ENCODE measurements at regions not wholly inside any gene's neighbourhood (a gene's known extent, or its start where the extent isn't known, plus 50 kb on each side); places are given as distances from the start of the nearest gene placed in this dataset.
"Not testable (repeated sequence)": the region's sequence is repeated elsewhere in the genome, so short reads cannot be mapped to it uniquely, and the experiment has no call there.

DNA sequence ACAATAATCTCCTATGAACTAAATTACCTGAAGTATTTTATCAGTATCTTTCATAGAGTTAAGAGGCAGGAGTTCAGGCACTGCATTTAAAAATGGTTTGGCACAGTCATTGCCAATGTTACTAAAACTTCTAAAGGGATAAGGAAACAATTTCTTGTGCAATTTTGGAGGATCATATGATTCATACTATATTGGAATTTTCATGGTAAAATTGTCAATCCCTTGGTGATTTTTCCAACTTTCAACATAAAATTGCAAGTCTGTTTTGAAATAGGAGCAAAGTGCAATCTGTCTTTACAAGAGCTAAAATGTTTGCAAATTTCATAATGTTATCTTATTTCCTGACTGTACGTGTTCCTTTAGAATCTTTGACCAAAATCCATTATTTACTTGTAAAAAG, 211.1 kb downstream of the DMRTA1 start:
- DNase-seq (ENCODE audit: low spot score): no peak
- H3K36me3 Mint-ChIP-seq (ENCODE audit: low read depth): peaks cover 3% of the 10 kb centered on the region
- no peaks in the 10 kb centered on the region for H3K9me3 Mint-ChIP-seq (ENCODE audit: low read depth)
- H3K4me3 Mint-ChIP-seq (ENCODE audit: unreplicated experiment): no peak overlapping the region
- peaks cover 6% of the 10 kb centered on the region for H3K4me1 Mint-ChIP-seq (ENCODE audit: low read depth)
- no peak for TF ChIP-seq CTCF (IDR thresholded peaks at IDR 0.05)
- peaks cover 3% of the 10 kb centered on the region for H3K27me3 Mint-ChIP-seq (ENCODE audit: low read depth)
- no peak overlapping the region for H3K27ac Mint-ChIP-seq (ENCODE audit: unreplicated experiment)

GRCh38 chr9:22658484-22658883, 211.9 kb downstream of the DMRTA1 start:
- H3K4me1 Mint-ChIP-seq (ENCODE audit: low read depth); H3K36me3 Mint-ChIP-seq (ENCODE audit: low read depth); H3K4me3 Mint-ChIP-seq (ENCODE audit: unreplicated experiment); H3K27me3 Mint-ChIP-seq (ENCODE audit: low read depth); H3K27ac Mint-ChIP-seq (ENCODE audit: unreplicated experiment); H3K9me3 Mint-ChIP-seq (ENCODE audit: low read depth); DNase-seq (ENCODE audit: low spot score): not testable (repeated sequence)

DNA sequence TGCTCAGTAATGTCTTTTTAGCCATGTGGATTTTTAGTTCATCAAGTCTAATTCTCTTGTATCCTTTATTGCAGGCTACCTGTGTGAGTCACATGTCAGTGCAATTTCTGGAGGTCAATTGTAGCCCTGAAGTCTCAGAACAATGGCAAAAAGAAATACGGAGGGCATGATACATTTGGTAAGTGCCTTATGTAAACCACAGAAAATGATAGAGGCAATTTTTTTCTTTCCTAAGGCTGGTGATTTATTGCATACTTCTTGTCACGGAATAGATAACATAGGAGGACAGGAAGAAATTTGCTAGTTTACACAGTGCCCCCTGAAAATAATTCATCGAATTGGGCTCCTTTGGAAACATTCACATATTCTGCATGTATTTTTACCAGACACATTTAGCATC, 235.9 kb downstream of the DMRTA1 start:
- peaks cover 14% of the 10 kb centered on the region for H3K4me1 Mint-ChIP-seq (ENCODE audit: low read depth)
- no peak overlapping the region for H3K4me3 Mint-ChIP-seq (ENCODE audit: unreplicated experiment)
- no peaks in the 10 kb centered on the region for H3K27me3 Mint-ChIP-seq (ENCODE audit: low read depth)
- peaks cover 5% of the 10 kb centered on the region for H3K36me3 Mint-ChIP-seq (ENCODE audit: low read depth)
- no peak for DNase-seq (ENCODE audit: low spot score)
- TF ChIP-seq CTCF (IDR thresholded peaks at IDR 0.05): no peak
- no peaks in the 10 kb centered on the region for H3K9me3 Mint-ChIP-seq (ENCODE audit: low read depth)
- H3K27ac Mint-ChIP-seq (ENCODE audit: unreplicated experiment): no peak overlapping the region

GRCh38 chr9:22682961-22683699, 236.5 kb downstream of the DMRTA1 start:
- TF ChIP-seq CTCF (IDR thresholded peaks at IDR 0.05): no peak
- H3K9me3 Mint-ChIP-seq (ENCODE audit: low read depth): no peaks in the 10 kb centered on the region
- H3K27me3 Mint-ChIP-seq (ENCODE audit: low read depth): no peaks in the 10 kb centered on the region
- peaks cover 5% of the 10 kb centered on the region for H3K36me3 Mint-ChIP-seq (ENCODE audit: low read depth)
- peak overlapping the region; percentile 32 for H3K27ac Mint-ChIP-seq (ENCODE audit: unreplicated experiment)
- no peak overlapping the region for H3K4me3 Mint-ChIP-seq (ENCODE audit: unreplicated experiment)
- DNase-seq (ENCODE audit: low spot score): no peak
- H3K4me1 Mint-ChIP-seq (ENCODE audit: low read depth): peaks cover 14% of the 10 kb centered on the region

- no peak for TF ChIP-seq CTCF (IDR thresholded peaks at IDR 0.05)
- H3K4me1 Mint-ChIP-seq (ENCODE audit: low read depth): peaks cover 14% of the 10 kb centered on the region
- peaks cover 4% of the 10 kb centered on the region for H3K36me3 Mint-ChIP-seq (ENCODE audit: low read depth)
- no peak overlapping the region for H3K4me3 Mint-ChIP-seq (ENCODE audit: unreplicated experiment)
- H3K27me3 Mint-ChIP-seq (ENCODE audit: low read depth): no peaks in the 10 kb centered on the region
- DNase-seq (ENCODE audit: low spot score): no peak
- H3K27ac Mint-ChIP-seq (ENCODE audit: unreplicated experiment): no peak overlapping the region
- H3K9me3 Mint-ChIP-seq (ENCODE audit: low read depth): no peaks in the 10 kb centered on the region
Measured at GRCh38 chr9:22683700-22684075, 237.1 kb downstream of the DMRTA1 start.

DNA sequence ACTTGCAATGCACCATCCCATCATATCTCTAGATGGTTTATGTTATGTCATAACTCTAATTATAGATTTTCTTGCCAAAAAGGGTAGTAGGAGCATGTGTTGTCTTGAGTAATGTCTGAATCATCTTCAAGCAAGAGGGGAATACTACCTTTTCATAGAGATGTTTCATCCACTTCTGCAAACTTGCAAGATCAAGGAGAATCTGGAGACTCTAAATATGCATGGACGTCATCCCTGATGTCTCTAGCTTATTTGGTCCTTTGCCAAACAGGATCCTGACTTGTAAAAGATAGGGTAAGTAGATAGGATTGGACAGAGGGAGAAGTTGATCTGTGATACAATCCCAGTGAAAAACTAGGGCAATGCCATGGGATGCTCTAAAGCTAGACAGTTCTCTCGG, 246.5 kb downstream of the DMRTA1 start:
- no peak for DNase-seq (ENCODE audit: low spot score)
- Mint-ChIP-seq H3K36me3 (ENCODE audit: low read depth) (no peaks in the 10 kb centered on the region), H3K4me1 (ENCODE audit: low read depth) (no peaks in the 10 kb centered on the region), H3K27me3 (ENCODE audit: low read depth) (no peaks in the 10 kb centered on the region), H3K4me3 (ENCODE audit: unreplicated experiment) (no peak overlapping the region), H3K9me3 (ENCODE audit: low read depth) (no peaks in the 10 kb centered on the region), H3K27ac (ENCODE audit: unreplicated experiment) (no peak overlapping the region)
- no peak for TF ChIP-seq CTCF (IDR thresholded peaks at IDR 0.05)
